Colonic mucosa (tissue), 4 donors: ENCODE measurements at regions not wholly inside any gene's neighbourhood (a gene's known extent, or its start where the extent isn't known, plus 50 kb on each side); places are given as distances from the start of the nearest gene placed in this dataset.

Experiments
- DNase-seq: peaks from one replicate; pipeline ENCODE4 v3.0.0-alpha.2; 2020
- H3K27ac ChIP-seq: fragments of 200-600 bp; one replicate; pipeline ENCODE4 v1.8.0; 2021
- H3K27me3 ChIP-seq: fragments of 200-600 bp; one replicate; pipeline ENCODE4 v1.8.0; 2021
- H3K36me3 ChIP-seq: fragments of 200-600 bp; one replicate; pipeline ENCODE4 v1.8.0; 2021
- H3K4me1 ChIP-seq: fragments of 200-600 bp; one replicate; pipeline ENCODE4 v1.8.0; 2021; ENCODE audit warnings: mild to moderate bottlenecking
- H3K4me3 ChIP-seq: fragments of 200-600 bp; one replicate; pipeline ENCODE4 v1.8.0; 2021
- H3K9ac ChIP-seq, 2 donors: one replicate each; pipeline ENCODE4 v1.7.0; 2013; ENCODE audit warnings: control low read depth in 2 of 2, low read depth in 2 of 2, low read length in 2 of 2
- H3K9me3 ChIP-seq: fragments of 200-600 bp; one replicate; pipeline ENCODE4 v1.8.0; 2021
- CTCF ChIP-seq: fragments of 200-600 bp; IDR thresholded peaks from one replicate; pipeline ENCODE4 v1.8.0; 2022; ENCODE audit warnings: antibody characterized with exemption, mild to moderate bottlenecking
- intact Hi-C: fragments of 100-400 bp; cut with DNase I; formaldehyde crosslinking; loops from one replicate; pipeline ENCODE4 v1.14.1; 2022
- donor health status: healthy.
- donor health status: DM: no; HTN: no; CAD: no.
- donor health status: DM: no; HTN: no; CAD: no.

DNA sequence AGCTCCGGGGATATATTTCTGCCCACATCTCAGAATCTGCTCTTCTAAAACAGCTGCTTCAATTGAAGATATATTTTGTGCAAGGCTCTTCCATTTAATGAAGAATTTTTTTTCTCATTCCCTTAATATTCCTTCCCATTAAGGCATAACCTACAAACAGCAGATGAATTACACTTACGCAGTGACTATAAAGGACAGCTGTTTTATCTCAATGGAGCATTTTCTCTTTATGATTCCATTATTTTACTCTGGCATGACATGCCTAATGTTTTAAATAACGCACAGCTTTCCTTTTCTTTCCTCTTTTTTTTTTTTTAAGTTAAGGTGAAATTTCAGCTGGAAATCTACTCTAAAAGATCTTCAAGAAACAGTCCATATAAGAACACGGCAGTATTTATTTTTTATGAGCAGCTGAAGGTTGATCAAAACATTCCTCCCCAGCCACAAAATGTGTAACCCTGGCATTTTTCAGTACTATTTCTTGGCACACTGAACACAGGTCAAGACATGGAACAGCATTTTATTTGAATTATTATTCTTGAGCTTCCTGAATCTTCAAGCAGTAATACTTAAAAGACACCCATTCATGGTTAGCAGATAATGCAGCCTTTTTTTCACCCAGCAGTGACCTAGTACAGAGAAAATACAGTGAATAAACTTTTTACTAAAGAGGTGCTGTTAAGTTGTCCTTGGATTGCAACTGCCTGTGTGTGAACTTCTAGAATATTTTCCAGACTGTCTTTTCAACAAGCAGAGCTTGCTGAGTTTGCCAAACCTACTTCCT, 118.1 kb upstream of the FOXN3 start:
- Histone ChIP-seq H3K27ac (no peak overlapping the region), H3K4me1 (no peaks in the 10 kb centered on the region), H3K4me3 (no peak overlapping the region), H3K9me3 (no peaks in the 10 kb centered on the region), H3K27me3 (no peaks in the 10 kb centered on the region), H3K36me3 (no peaks in the 10 kb centered on the region), H3K9ac (no peak overlapping the region)
- no peak for TF ChIP-seq CTCF
- DNase-seq = no peak
- intact Hi-C loops = no loop called here

GRCh38 chr14:89533766-89534165, 116.7 kb upstream of the FOXN3 start:
- no peak for TF ChIP-seq CTCF

GRCh38 chr14:89533136-89533535, 116.1 kb upstream of the FOXN3 start:
- Histone ChIP-seq H3K27ac (no peak overlapping the region), H3K4me3 (no peak overlapping the region), H3K27me3 (no peaks in the 10 kb centered on the region), H3K9me3 (no peaks in the 10 kb centered on the region), H3K4me1 (no peaks in the 10 kb centered on the region), H3K9ac (no peak overlapping the region), H3K36me3 (no peaks in the 10 kb centered on the region)
- no peak for DNase-seq
- TF ChIP-seq CTCF = no peak
- intact Hi-C loops = no loop called here

More at GRCh38 chr14:89533766-89534165, 116.7 kb upstream of the FOXN3 start:
- intact Hi-C loops = no loop called here
- Histone ChIP-seq H3K27me3 (no peaks in the 10 kb centered on the region), H3K9me3 (no peaks in the 10 kb centered on the region), H3K4me3 (no peak overlapping the region), H3K9ac (no peak overlapping the region), H3K27ac (no peak overlapping the region), H3K36me3 (no peaks in the 10 kb centered on the region), H3K4me1 (no peaks in the 10 kb centered on the region)
- no peak for DNase-seq

GRCh38 chr14:89531661-89532335, 114.8 kb upstream of the FOXN3 start:
- H3K36me3 ChIP-seq = no peaks in the 10 kb centered on the region
- intact Hi-C loops = no loop called here
- H3K4me1 ChIP-seq = no peaks in the 10 kb centered on the region
- no peaks in the 10 kb centered on the region for H3K27me3 ChIP-seq
- no peak for TF ChIP-seq CTCF
- no peaks in the 10 kb centered on the region for H3K9me3 ChIP-seq
- no peak overlapping the region for H3K9ac ChIP-seq
- DNase-seq = no peak
- H3K27ac ChIP-seq = no peak overlapping the region
- H3K4me3 ChIP-seq = no peak overlapping the region

- no peaks in the 10 kb centered on the region for H3K4me1 ChIP-seq
- no peak overlapping the region for H3K4me3 ChIP-seq
- no peak for DNase-seq
- no peak overlapping the region for H3K9ac ChIP-seq
- H3K27ac ChIP-seq = no peak overlapping the region
- intact Hi-C loops = no loop called here
- TF ChIP-seq CTCF = no peak
- no peaks in the 10 kb centered on the region for H3K9me3 ChIP-seq
- H3K27me3 ChIP-seq = no peaks in the 10 kb centered on the region
- no peaks in the 10 kb centered on the region for H3K36me3 ChIP-seq
Observed at GRCh38 chr14:89524990-89525667, 108.1 kb upstream of the FOXN3 start.
